Vagina (tissue), 2 donors: ENCODE measurements at regions not wholly inside any gene's neighbourhood (a gene's known extent, or its start where the extent isn't known, plus 50 kb on each side); places are given as distances from the start of the nearest gene placed in this dataset.

Source experiments
- DNase-seq, 2 donors: peaks; one replicate each; pipeline ENCODE4 v3.0.0-alpha.2; 2017; ENCODE audit errors: extremely low spot score in 2 of 2
- H3K27ac ChIP-seq: fragments of 200-600 bp; sonication (generic); one replicate; pipeline ENCODE4 v1.5.1; 2019
- H3K27me3 ChIP-seq: fragments of 200-600 bp; sonication (generic); one replicate; pipeline ENCODE4 v1.5.1; 2019
- H3K36me3 ChIP-seq, 2 donors: fragments of 200-600 bp; sonication (generic); one replicate each; pipeline ENCODE4 v1.5.1; 2017 to 2019
- H3K4me1 ChIP-seq: fragments of 200-600 bp; sonication (generic); one replicate; pipeline ENCODE4 v1.5.1; 2019
- H3K4me3 ChIP-seq, 2 donors: fragments of 200-600 bp; sonication (generic); 1 replicate in 1 of 2; 2 replicates in 1 of 2; pipeline ENCODE4 v1.5.1; 2016 to 2019
- H3K9me3 ChIP-seq: fragments of 200-600 bp; sonication (generic); one replicate; pipeline ENCODE4 v1.5.1; 2019
- POLR2A ChIP-seq, 2 donors: fragments of 450-650 bp; IDR thresholded peaks; one replicate each; pipeline ENCODE4 v1.6.1; 2017; ENCODE audit warnings: antibody characterized with exemption in 2 of 2, mild to moderate bottlenecking in 2 of 2, moderate library complexity in 2 of 2
- POLR2AphosphoS5 ChIP-seq, 2 donors: sonication (generic); formaldehyde crosslinking; IDR thresholded peaks; one replicate each; pipeline ENCODE4 v1.9.0; 2017; ENCODE audit warnings: antibody characterized with exemption in 2 of 2, mild to moderate bottlenecking in 2 of 2, low read depth in 1 of 2; ENCODE audit not compliant: insufficient read depth in 1 of 2
- intact Hi-C: fragments of 100-400 bp; cut with DNase I; formaldehyde crosslinking; loops from one replicate; pipeline ENCODE4 v1.15.1; 2023
- TF ChIP-seq, protein P1 (sequence below), 3 experiments: fragments of 450-650 bp in 2 of 3; fragments of 200-600 bp in 1 of 3; sonication (generic) in 1 of 3; IDR thresholded peaks; one replicate each; pipeline ENCODE4 v1.5.1; 2017 to 2019; ENCODE audit warnings: antibody characterized with exemption in 3 of 3, mild to moderate bottlenecking in 2 of 3, moderate library complexity in 2 of 3

GRCh38 chr6:11878735-11879134 is 100.1 kb upstream of the ADTRP start:
- intact Hi-C loops, result no loop called here
- no peaks in the 10 kb centered on the region for H3K27me3 ChIP-seq
- H3K4me1 ChIP-seq, result no peaks in the 10 kb centered on the region
- H3K4me3 ChIP-seq, result no peak overlapping the region
- H3K36me3 ChIP-seq, result no peaks in the 10 kb centered on the region
- no peak overlapping the region for H3K27ac ChIP-seq
- TF ChIP-seq POLR2A (IDR thresholded peaks at IDR 0.05) (no peak), POLR2AphosphoS5 (IDR thresholded peaks at IDR 0.05; ENCODE audit: insufficient read depth in 1 of 2, low read depth in 1 of 2) (no peak)
- TF ChIP-seq, protein P1, sequence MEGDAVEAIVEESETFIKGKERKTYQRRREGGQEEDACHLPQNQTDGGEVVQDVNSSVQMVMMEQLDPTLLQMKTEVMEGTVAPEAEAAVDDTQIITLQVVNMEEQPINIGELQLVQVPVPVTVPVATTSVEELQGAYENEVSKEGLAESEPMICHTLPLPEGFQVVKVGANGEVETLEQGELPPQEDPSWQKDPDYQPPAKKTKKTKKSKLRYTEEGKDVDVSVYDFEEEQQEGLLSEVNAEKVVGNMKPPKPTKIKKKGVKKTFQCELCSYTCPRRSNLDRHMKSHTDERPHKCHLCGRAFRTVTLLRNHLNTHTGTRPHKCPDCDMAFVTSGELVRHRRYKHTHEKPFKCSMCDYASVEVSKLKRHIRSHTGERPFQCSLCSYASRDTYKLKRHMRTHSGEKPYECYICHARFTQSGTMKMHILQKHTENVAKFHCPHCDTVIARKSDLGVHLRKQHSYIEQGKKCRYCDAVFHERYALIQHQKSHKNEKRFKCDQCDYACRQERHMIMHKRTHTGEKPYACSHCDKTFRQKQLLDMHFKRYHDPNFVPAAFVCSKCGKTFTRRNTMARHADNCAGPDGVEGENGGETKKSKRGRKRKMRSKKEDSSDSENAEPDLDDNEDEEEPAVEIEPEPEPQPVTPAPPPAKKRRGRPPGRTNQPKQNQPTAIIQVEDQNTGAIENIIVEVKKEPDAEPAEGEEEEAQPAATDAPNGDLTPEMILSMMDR (IDR thresholded peaks at IDR 0.05), result no peak
- H3K9me3 ChIP-seq, result no peaks in the 10 kb centered on the region
- DNase-seq, result no peak

DNA sequence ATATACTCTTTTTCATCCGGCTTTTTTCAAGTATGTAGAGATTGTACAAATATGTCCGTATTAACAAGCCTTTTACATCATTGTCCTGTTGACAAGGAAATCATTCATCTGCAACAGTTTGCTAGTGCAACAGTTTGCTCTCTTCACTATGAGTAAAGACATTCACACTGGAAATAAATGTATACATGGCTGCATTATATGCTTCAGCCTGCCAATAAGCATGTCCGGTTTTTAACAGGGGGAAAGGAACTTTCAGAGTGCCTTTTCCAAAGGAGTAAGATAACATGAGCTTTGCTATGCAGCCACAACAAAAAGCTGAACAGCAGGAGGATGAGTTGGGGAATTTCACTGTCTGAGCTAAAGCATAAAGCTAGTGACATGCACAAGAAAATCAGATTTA is 99.4 kb upstream of the ADTRP start:
- Histone ChIP-seq H3K4me1 (no peaks in the 10 kb centered on the region), H3K36me3 (no peaks in the 10 kb centered on the region), H3K4me3 (no peak overlapping the region), H3K27me3 (no peaks in the 10 kb centered on the region), H3K9me3 (no peaks in the 10 kb centered on the region), H3K27ac (no peak overlapping the region)
- intact Hi-C loops, result no loop called here
- DNase-seq, result no peak
- TF ChIP-seq POLR2AphosphoS5 (IDR thresholded peaks at IDR 0.05; ENCODE audit: insufficient read depth in 1 of 2, low read depth in 1 of 2), result no peak
- TF ChIP-seq, protein P1 (IDR thresholded peaks at IDR 0.05), result no peak
- TF ChIP-seq POLR2A (IDR thresholded peaks at IDR 0.05), result no peak

DNA sequence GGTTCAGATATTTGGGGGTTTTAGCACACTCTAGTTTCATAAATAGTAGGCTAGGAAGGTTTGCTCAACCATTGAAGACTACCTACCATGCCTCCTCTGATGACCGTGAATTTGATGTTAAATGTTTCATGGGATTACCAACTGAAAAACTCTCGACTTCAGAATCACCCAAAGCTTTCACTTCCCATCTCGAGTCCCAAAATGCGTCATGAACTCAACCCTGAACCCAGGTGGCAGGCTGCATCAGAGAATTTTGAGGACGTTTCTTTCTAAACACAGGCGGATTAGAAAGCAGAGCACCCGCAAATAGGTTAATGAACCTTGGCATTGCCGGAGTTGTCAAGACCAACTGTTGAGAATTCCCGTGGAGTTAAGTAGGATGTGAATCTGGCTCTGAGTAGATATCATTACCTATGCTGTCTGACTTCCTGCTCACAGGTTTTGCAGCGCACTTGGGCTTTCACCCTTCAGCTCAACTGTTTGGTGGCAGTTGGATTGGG is 98.4 kb upstream of the ADTRP start:
- Histone ChIP-seq H3K27me3 (no peaks in the 10 kb centered on the region), H3K27ac (no peak overlapping the region), H3K4me1 (no peaks in the 10 kb centered on the region), H3K36me3 (no peaks in the 10 kb centered on the region), H3K9me3 (no peaks in the 10 kb centered on the region), H3K4me3 (no peak overlapping the region)
- intact Hi-C loops, result no loop called here
- no peak for TF ChIP-seq POLR2AphosphoS5 (IDR thresholded peaks at IDR 0.05; ENCODE audit: insufficient read depth in 1 of 2, low read depth in 1 of 2)
- no peak for DNase-seq

DNA sequence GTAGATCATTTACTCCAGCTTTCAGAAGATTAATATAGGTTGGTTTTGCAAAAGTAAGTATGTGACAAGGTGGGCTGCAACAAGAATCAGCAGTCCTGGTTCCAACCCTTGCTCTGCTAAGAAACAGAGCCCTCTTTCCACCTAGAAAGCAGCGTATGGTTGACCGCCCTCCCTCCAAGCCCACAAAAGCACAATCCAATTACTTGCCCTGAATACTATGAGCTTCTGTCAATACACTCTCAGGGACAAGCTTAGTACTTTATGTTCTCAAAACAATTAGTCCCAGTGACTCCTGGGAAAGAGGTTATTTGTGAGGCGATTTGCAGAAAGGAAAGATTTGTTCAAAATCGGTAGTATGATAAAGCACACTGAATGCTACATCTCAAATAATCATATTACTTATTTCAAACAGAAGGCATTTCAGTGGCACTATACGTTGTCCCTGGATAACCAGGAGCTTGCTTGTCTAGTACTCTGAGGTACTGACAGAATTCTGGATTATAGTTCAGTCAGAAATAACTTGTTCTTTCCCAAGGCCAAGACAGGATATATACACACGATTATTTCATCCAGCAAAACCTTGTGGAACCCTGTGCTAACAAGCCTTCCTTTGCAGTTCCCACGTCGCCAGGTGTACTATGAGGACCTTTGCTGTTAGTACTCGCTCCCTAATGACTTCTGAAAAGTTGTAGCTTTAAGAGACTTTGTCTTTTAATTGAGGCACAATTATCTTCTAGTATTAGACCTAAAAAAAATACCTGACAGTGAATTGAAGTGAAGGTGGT is 96.9 kb upstream of the ADTRP start:
- Histone ChIP-seq H3K9me3 (no peaks in the 10 kb centered on the region), H3K4me1 (peaks cover 1% of the 10 kb centered on the region), H3K36me3 (no peaks in the 10 kb centered on the region), H3K27ac (no peak overlapping the region), H3K27me3 (no peaks in the 10 kb centered on the region), H3K4me3 (no peak overlapping the region)
- no peak for DNase-seq
- intact Hi-C loops, result no loop called here
- TF ChIP-seq POLR2AphosphoS5 (IDR thresholded peaks at IDR 0.05; ENCODE audit: insufficient read depth in 1 of 2, low read depth in 1 of 2), result no peak
- TF ChIP-seq POLR2A (IDR thresholded peaks at IDR 0.05), result no peak
- TF ChIP-seq, protein P1 (IDR thresholded peaks at IDR 0.05), result no peak

DNA sequence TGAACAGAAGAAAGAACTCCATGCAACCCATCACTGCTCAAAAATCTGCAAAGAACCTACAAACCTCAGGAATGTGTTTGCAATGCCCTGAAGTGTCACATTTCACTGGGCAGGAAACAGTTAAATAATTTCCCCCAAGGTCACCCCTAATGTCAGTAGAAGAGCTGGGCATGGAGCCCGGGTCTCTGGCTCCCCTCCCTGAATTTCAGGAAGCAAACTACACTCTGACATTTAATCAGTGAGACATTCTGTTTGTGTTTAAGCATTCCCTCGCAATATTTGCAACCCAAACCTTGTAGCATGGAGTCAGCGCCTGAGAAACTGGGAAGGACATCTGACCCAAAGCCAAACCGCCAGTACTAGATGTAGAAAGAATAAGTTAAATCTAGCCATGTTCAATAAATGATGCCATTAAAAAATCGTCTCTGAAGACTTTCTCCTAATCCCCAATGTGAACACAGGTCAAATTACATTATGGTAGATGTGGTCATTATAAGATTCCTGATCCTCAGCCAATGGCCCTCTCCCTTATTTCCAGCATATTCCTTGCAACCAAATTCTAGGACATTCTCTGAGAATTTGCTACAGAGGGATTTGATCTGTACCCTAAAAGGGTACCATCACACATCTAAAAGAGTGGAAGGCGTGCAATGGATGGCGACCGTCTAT is 91.2 kb upstream of the ADTRP start:
- H3K9me3 ChIP-seq, result no peaks in the 10 kb centered on the region
- no peaks in the 10 kb centered on the region for H3K36me3 ChIP-seq
- H3K4me1 ChIP-seq, result peaks cover 13% of the 10 kb centered on the region
- no peak overlapping the region for H3K27ac ChIP-seq
- H3K27me3 ChIP-seq, result no peaks in the 10 kb centered on the region
- no peak for DNase-seq
- H3K4me3 ChIP-seq, result no peak overlapping the region
- intact Hi-C loops, result no loop called here
- no peak for TF ChIP-seq POLR2A (IDR thresholded peaks at IDR 0.05)
- no peak for TF ChIP-seq POLR2AphosphoS5 (IDR thresholded peaks at IDR 0.05; ENCODE audit: insufficient read depth in 1 of 2, low read depth in 1 of 2)
- TF ChIP-seq, protein P1 (IDR thresholded peaks at IDR 0.05), result no peak
